H54 (cell line): ENCODE measurements at regions not wholly inside any gene's neighbourhood (a gene's known extent, or its start where the extent isn't known, plus 50 kb on each side); places are given as distances from the start of the nearest gene placed in this dataset.

Source experiments
- DNase-seq: peaks from one replicate; pipeline ENCODE4 v3.0.0; 2011; ENCODE audit warnings: low spot score, mixed read lengths; ENCODE audit not compliant: insufficient read length
- FAIRE-seq: peaks from 3 replicates; lab custom pipeline; 2011; peaks lifted over from hg19 to GRCh38; lab: Jason Lieb, UNC
- POLR2A ChIP-seq: IDR thresholded peaks from 2 replicates; pipeline ENCODE4 v1.6.1; 2011; ENCODE audit warnings: low read depth, mild to moderate bottlenecking, low read length

DNA sequence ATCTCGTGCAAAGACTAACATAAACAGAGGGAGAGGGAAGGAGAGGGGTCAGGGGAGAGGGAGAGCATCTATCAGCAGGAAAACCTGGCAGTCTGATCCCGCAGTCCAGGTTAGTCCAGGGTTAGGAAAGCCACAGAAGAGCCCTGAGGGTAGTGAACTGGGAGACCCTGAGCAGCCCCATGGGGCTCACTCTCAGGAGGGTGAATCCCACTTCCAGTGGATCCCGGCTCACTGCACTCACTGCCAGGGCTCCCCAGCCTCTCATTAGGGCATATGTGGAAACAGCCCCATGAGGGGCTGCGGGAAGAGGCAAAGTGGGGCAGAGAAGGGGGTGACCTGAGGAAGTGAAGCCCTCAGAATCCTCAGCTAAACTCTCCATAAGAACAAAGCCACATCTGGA is 329.9 kb downstream of the UBE3D start:
- no peak for DNase-seq
- no peak for FAIRE-seq
- TF ChIP-seq POLR2A, result no peak

DNA sequence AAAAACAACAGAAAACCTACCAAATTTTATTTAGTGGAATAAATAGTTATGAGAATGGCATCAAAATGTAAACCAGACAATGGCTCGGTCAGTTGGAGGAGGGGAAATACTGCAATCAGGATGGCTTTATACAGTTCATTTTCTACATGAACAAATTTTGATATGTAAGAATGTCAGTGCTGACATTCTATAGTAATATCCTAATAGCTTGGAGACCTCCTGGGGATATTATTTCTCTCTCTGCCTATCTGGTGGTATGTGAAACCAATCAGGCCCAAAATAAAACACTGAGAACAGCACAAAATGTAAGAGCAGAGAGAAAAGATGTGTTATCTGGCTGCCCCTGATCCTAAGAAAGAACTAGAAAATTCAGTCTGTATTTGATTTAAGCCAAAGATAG is 327.7 kb downstream of the UBE3D start:
- no peak for TF ChIP-seq POLR2A
- no peak for DNase-seq
- no peak for FAIRE-seq

DNA sequence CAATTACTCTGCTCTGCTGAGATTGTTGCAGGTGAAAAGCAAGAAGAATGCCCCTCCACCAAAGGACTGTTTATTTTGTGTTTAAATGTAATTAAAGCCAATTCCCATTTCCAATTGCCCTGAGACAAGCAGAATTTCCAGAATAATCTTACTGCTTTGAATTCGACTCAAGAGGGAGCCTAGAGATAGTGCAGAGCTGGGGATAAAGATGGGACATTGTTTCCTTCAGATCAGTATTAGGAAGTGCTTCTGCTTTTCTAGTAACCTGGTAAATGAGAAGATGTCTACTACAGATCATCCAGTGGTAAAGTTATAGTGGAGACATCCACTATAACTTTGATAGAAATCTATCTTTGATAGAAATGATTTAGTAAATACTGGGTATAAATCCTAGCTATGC is 326.9 kb downstream of the UBE3D start:
- DNase-seq (no peak), FAIRE-seq (no peak)
- no peak for TF ChIP-seq POLR2A

GRCh38 chr6:82739303-82739702 is 326.3 kb downstream of the UBE3D start:
- FAIRE-seq, result no peak
- no peak for TF ChIP-seq POLR2A

GRCh38 chr6:82740072-82740471 is 325.6 kb downstream of the UBE3D start:
- FAIRE-seq, result no peak

More at GRCh38 chr6:82739303-82739702, 326.3 kb downstream of the UBE3D start:
- DNase-seq, result no peak

GRCh38 chr6:82741325-82741995 is 324.2 kb downstream of the UBE3D start:
- FAIRE-seq, result no peak

More at GRCh38 chr6:82740072-82740471, 325.6 kb downstream of the UBE3D start:
- DNase-seq, result no peak
- no peak for TF ChIP-seq POLR2A

DNA sequence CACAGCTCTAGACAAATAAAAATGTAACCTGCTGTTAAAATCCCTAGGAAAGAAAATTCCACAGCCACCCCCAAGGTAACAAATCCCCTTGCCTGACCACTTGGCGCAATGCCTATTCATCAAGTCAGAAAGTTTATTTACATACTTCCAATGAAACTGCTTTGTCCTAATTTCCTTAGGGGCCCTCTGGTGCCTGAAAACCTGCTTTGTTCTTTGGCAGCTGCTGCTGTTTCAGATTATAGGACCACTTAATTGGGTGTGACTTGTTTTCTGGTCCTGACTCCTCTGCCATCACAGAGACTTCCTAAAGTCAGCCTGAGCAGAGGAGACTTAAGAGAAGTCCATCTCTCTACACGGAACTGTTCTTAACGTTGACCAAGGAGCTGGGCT is 323.6 kb downstream of the UBE3D start:
- TF ChIP-seq POLR2A, result no peak
- FAIRE-seq, result no peak
- DNase-seq, result no peak

More at GRCh38 chr6:82741325-82741995, 324.2 kb downstream of the UBE3D start:
- DNase-seq, result no peak
- TF ChIP-seq POLR2A, result no peak

GRCh38 chr6:82744286-82745015 is 321.2 kb downstream of the UBE3D start:
- no peak for FAIRE-seq

DNA sequence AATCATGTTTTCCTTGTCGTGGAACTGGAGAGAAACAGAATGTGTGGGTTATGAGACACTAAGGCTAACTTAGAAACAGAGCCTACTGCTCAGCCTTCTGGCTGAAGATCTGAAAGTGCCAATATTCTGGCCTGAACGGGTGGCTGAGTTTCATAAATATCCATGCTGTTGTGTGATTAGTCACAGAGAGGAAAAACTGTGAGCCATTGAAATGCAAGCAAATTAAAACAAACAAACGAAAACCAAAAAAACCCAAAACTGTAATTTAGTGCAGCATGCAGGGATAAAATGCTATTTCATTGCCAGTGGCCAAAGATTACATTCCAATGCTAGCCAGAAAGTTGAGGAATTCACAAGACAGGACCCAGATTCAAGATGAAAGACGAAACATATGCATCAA is 315.1 kb downstream of the UBE3D start:
- TF ChIP-seq POLR2A, result no peak
- no peak for DNase-seq
- no peak for FAIRE-seq

More at GRCh38 chr6:82744286-82745015, 321.2 kb downstream of the UBE3D start:
- no peak for TF ChIP-seq POLR2A
- no peak for DNase-seq

GRCh38 chr6:82751718-82752117 is 313.9 kb downstream of the UBE3D start:
- no peak for DNase-seq
- no peak for TF ChIP-seq POLR2A
- FAIRE-seq, result no peak

- FAIRE-seq, result no peak
- no peak for DNase-seq
- no peak for TF ChIP-seq POLR2A
Observed at GRCh38 chr6:82761674-82762345, 303.8 kb downstream of the UBE3D start.

DNA sequence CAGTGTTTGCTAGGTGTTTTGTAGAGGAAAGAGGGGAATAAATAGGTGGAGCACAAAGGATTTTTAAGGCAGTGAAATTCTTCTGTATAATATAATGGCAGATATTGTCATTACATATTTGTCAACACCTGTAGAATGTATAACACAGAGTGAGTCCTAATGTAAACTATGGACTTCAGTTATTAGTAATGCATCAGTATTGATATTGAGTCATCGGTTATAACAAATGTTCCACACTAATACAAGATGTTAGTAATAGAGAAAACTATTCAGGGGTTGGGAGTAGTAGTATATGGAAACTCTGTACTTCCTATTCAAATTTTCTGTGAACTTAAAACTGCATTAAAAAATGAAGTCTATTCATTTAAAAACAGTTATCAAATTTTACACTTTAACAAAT is 299.2 kb downstream of the UBE3D start:
- no peak for TF ChIP-seq POLR2A
- DNase-seq, result no peak
- no peak for FAIRE-seq

GRCh38 chr6:82767037-82767436 is 298.6 kb downstream of the UBE3D start:
- no peak for DNase-seq
- no peak for FAIRE-seq
- no peak for TF ChIP-seq POLR2A

DNA sequence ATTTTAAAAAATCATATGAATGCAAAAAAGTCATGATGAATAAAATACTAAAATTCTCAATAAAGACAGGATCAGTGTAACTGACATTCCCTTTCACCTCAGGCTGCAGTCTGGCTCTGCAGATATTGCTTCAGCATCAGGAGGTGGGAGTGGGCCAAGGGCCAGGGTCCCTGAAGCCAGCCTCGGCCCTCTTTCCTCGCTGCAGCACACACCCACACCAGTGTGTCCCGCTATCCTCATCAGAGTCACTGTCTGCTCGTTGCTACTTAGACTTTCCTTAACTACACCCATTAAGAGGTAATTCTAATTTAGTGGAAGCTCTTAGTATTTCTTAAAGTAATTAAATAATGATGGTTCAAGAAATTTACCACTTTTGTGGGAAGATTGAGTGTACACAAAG is 298.2 kb downstream of the UBE3D start:
- FAIRE-seq (no peak), DNase-seq (no peak)
- no peak for TF ChIP-seq POLR2A
